HG03565 (cell line): ENCODE measurements at regions not wholly inside any gene's neighbourhood (a gene's known extent, or its start where the extent isn't known, plus 50 kb on each side); places are given as distances from the start of the nearest gene placed in this dataset.

Experiments used
- ATAC-seq: cut with Tn5 transposase; IDR thresholded peaks from one replicate; pipeline ENCODE4 v1.9.1; 2021; ENCODE audit warnings: mild to moderate bottlenecking, moderate library complexity; ENCODE audit not compliant: unreplicated experiment

- no peak for ATAC-seq
Measured at GRCh38 chr2:59893612-59894011, 659.8 kb downstream of the BCL11A start.

- ATAC-seq: no peak
Measured at GRCh38 chr2:59892398-59892797, 661.1 kb downstream of the BCL11A start.

- ATAC-seq: no peak
Measured at GRCh38 chr2:59889305-59889704, 664.1 kb downstream of the BCL11A start.

GRCh38 chr2:59888706-59889105, 664.7 kb downstream of the BCL11A start:
- ATAC-seq: no peak

GRCh38 chr2:59888015-59888414, 665.4 kb downstream of the BCL11A start:
- peak; percentile 99 for ATAC-seq

- ATAC-seq: no peak
Measured at GRCh38 chr2:59887366-59887765, 666.1 kb downstream of the BCL11A start.

GRCh38 chr2:59886759-59887158, 666.7 kb downstream of the BCL11A start:
- ATAC-seq: no peak

GRCh38 chr2:59885541-59885940, 667.9 kb downstream of the BCL11A start:
- ATAC-seq: no peak

GRCh38 chr2:59884166-59884565, 669.3 kb downstream of the BCL11A start:
- no peak for ATAC-seq

GRCh38 chr2:59882822-59883221, 670.6 kb downstream of the BCL11A start:
- no peak for ATAC-seq

- ATAC-seq: no peak
Measured at GRCh38 chr2:59882279-59882678, 671.2 kb downstream of the BCL11A start.

GRCh38 chr2:59881218-59881617, 672.2 kb downstream of the BCL11A start:
- ATAC-seq: no peak

GRCh38 chr2:59879700-59880131, 673.7 kb downstream of the BCL11A start:
- ATAC-seq: no peak

- no peak for ATAC-seq
Measured at GRCh38 chr2:59875836-59876235, 677.6 kb downstream of the BCL11A start.

- no peak for ATAC-seq
Measured at GRCh38 chr2:59874971-59875755, 678.3 kb downstream of the BCL11A start.

GRCh38 chr2:59874361-59874760, 679.1 kb downstream of the BCL11A start:
- no peak for ATAC-seq

- no peak for ATAC-seq
Measured at GRCh38 chr2:59871830-59872229, 681.6 kb downstream of the BCL11A start.

GRCh38 chr2:59868981-59869380, 684.5 kb downstream of the BCL11A start:
- ATAC-seq: no peak

- no peak for ATAC-seq
Measured at GRCh38 chr2:59866436-59866835, 687.0 kb downstream of the BCL11A start.

- no peak for ATAC-seq
Measured at GRCh38 chr2:59858540-59858939, 694.9 kb downstream of the BCL11A start.

GRCh38 chr2:59857109-59857508, 696.3 kb downstream of the BCL11A start:
- no peak for ATAC-seq

- no peak for ATAC-seq
Measured at GRCh38 chr2:59856391-59856790, 697.1 kb downstream of the BCL11A start.

- ATAC-seq: no peak
Measured at GRCh38 chr2:59853032-59853431, 700.4 kb downstream of the BCL11A start.
